Smooth muscle cell (in vitro differentiated cells): ENCODE measurements at regions not wholly inside any gene's neighbourhood (a gene's known extent, or its start where the extent isn't known, plus 50 kb on each side); places are given as distances from the start of the nearest gene placed in this dataset.

ENCODE experiments used
- DNase-seq: peaks from one replicate; lab custom pipeline; 2025; ENCODE audit not compliant: unreplicated experiment; lab: John Stamatoyannopoulos, UW
- H2AFZ ChIP-seq: fragments of 200-600 bp; sonication (generic); 2 replicates; pipeline ENCODE4 v1.6.0; 2016; ENCODE audit warnings: antibody characterized with exemption, low read depth, mild to moderate bottlenecking
- H3F3A ChIP-seq: fragments of 200-600 bp; sonication (generic); 2 replicates; pipeline ENCODE4 v1.6.0; 2017; ENCODE audit warnings: antibody characterized with exemption, low read depth
- H3K27ac ChIP-seq: fragments of 200-600 bp; sonication (generic); 2 replicates; pipeline ENCODE4 v1.5.1; 2016; ENCODE audit warnings: low read depth, mild to moderate bottlenecking
- H3K27me3 ChIP-seq: fragments of 200-600 bp; sonication (generic); 2 replicates; pipeline ENCODE4 v1.6.1; 2016; ENCODE audit warnings: low read depth, mild to moderate bottlenecking
- H3K36me3 ChIP-seq: fragments of 200-600 bp; sonication (generic); 2 replicates; pipeline ENCODE4 v1.5.1; 2016; ENCODE audit warnings: low read depth
- H3K4me1 ChIP-seq: fragments of 200-600 bp; sonication (generic); 2 replicates; pipeline ENCODE4 v1.5.1; 2016; ENCODE audit warnings: low read depth
- H3K4me2 ChIP-seq: fragments of 200-600 bp; sonication (generic); 2 replicates; pipeline ENCODE4 v1.6.0; 2016; ENCODE audit warnings: mild to moderate bottlenecking
- H3K4me3 ChIP-seq: fragments of 200-600 bp; sonication (generic); 2 replicates; pipeline ENCODE4 v1.5.1; 2016; ENCODE audit warnings: mild to moderate bottlenecking
- H3K79me2 ChIP-seq: fragments of 200-600 bp; sonication (generic); 2 replicates; pipeline ENCODE4 v1.6.0; 2016; ENCODE audit warnings: low read depth, mild to moderate bottlenecking
- H3K9ac ChIP-seq: fragments of 200-600 bp; sonication (generic); 2 replicates; pipeline ENCODE4 v1.6.0; 2016; ENCODE audit warnings: low read depth
- H3K9me3 ChIP-seq: fragments of 200-600 bp; sonication (generic); replicated peaks from 2 replicates; pipeline ENCODE4 v1.5.1; 2016; ENCODE audit warnings: low read depth
- H4K20me1 ChIP-seq: fragments of 200-600 bp; sonication (generic); 2 replicates; pipeline ENCODE4 v1.6.0; 2016; ENCODE audit warnings: low read depth
- CTCF ChIP-seq: fragments of 200-600 bp; sonication (generic); IDR thresholded peaks from 2 replicates; pipeline ENCODE4 v1.5.1; 2017; ENCODE audit warnings: borderline replicate concordance, mild to moderate bottlenecking, antibody characterized with exemption; ENCODE audit not compliant: insufficient read depth, poor library complexity, severe bottlenecking
- WGBS: methylation state at CpG from one replicate; pipeline ENCODE4 v1.1.7; 2016; ENCODE audit warnings: low lambda C conversion rate; 5-methylcytosine and 5-hydroxymethylcytosine counted together

GRCh38 chr5:152641970-152642805, 237.1 kb upstream of the NMUR2 start:
- Histone ChIP-seq H3F3A (no peaks in the 10 kb centered on the region), H3K9me3 (no peaks in the 10 kb centered on the region), H3K4me2 (no peak overlapping the region), H3K27me3 (no peaks in the 10 kb centered on the region), H3K4me1 (no peaks in the 10 kb centered on the region), H2AFZ (no peak overlapping the region), H3K79me2 (no peaks in the 10 kb centered on the region), H4K20me1 (no peaks in the 10 kb centered on the region), H3K27ac (no peak overlapping the region), H3K9ac (no peak overlapping the region), H3K4me3 (no peak overlapping the region), H3K36me3 (no peaks in the 10 kb centered on the region)
- WGBS = 83% methylated on average over 10 of the region's 10 CpGs
- no peak for DNase-seq
- TF ChIP-seq CTCF = no peak

- H3K27me3 ChIP-seq = no peaks in the 10 kb centered on the region
- H2AFZ ChIP-seq = no peak overlapping the region
- H3K36me3 ChIP-seq = no peaks in the 10 kb centered on the region
- no peak overlapping the region for H3K4me3 ChIP-seq
- no peak overlapping the region for H3K27ac ChIP-seq
- H3F3A ChIP-seq = no peaks in the 10 kb centered on the region
- H3K79me2 ChIP-seq = no peaks in the 10 kb centered on the region
- no peak overlapping the region for H3K4me2 ChIP-seq
- no peak for TF ChIP-seq CTCF
- H3K9me3 ChIP-seq = no peaks in the 10 kb centered on the region
- H4K20me1 ChIP-seq = no peaks in the 10 kb centered on the region
- no peaks in the 10 kb centered on the region for H3K4me1 ChIP-seq
- 55% methylated on average over 1 of the region's 1 CpG for WGBS
- no peak overlapping the region for H3K9ac ChIP-seq
- DNase-seq = no peak
Measured at GRCh38 chr5:152642880-152643279, 237.8 kb upstream of the NMUR2 start.

- no peak overlapping the region for H2AFZ ChIP-seq
- H3K4me2 ChIP-seq = no peak overlapping the region
- H3F3A ChIP-seq = no peaks in the 10 kb centered on the region
- no peak overlapping the region for H3K4me3 ChIP-seq
- H3K9me3 ChIP-seq = no peaks in the 10 kb centered on the region
- no peak for TF ChIP-seq CTCF
- H3K9ac ChIP-seq = no peak overlapping the region
- no peaks in the 10 kb centered on the region for H3K36me3 ChIP-seq
- no peaks in the 10 kb centered on the region for H3K27me3 ChIP-seq
- H4K20me1 ChIP-seq = no peaks in the 10 kb centered on the region
- no peaks in the 10 kb centered on the region for H3K4me1 ChIP-seq
- H3K27ac ChIP-seq = no peak overlapping the region
- no peak for DNase-seq
- 67% methylated on average over 2 of the region's 2 CpGs for WGBS
- H3K79me2 ChIP-seq = no peaks in the 10 kb centered on the region
Measured at GRCh38 chr5:152644029-152644728, 239.1 kb upstream of the NMUR2 start.
